Kidney (tissue), 13 donors: ENCODE measurements at regions not wholly inside any gene's neighbourhood (a gene's known extent, or its start where the extent isn't known, plus 50 kb on each side); places are given as distances from the start of the nearest gene placed in this dataset.

Experiments
- DNase-seq, 5 donors: peaks; one replicate each; pipeline ENCODE4 v3.0.0-alpha.2; 2013 to 2020
- FAIRE-seq: peaks from 2 replicates; lab custom pipeline; 2012; peaks lifted over from hg19 to GRCh38; lab: Jason Lieb, UNC
- H3K27ac ChIP-seq, 2 donors: one replicate each; pipeline ENCODE4 v1.7.0; 2013; ENCODE audit warnings: low read depth in 2 of 2, low read length in 2 of 2, inconsistent platforms in 1 of 2
- H3K27me3 ChIP-seq: one replicate; pipeline ENCODE4 v1.7.1; 2013; ENCODE audit warnings: low read length, inconsistent platforms; ENCODE audit not compliant: control insufficient read depth, insufficient read depth
- H3K36me3 ChIP-seq, 3 donors: one replicate each; pipeline versions ENCODE4 v1.7.0 to v1.7.1; 2013; ENCODE audit warnings: low read length in 3 of 3, control low read depth in 1 of 3, inconsistent platforms in 1 of 3; ENCODE audit not compliant: insufficient read depth in 3 of 3, control insufficient read depth in 2 of 3
- H3K4me1 ChIP-seq, 3 donors: one replicate each; pipeline versions ENCODE4 v1.7.0 to v1.7.1; 2013; ENCODE audit warnings: low read length in 3 of 3, inconsistent platforms in 1 of 3, low read depth in 1 of 3; ENCODE audit not compliant: control insufficient read depth in 2 of 3, insufficient read depth in 2 of 3
- H3K4me3 ChIP-seq, 3 donors: one replicate each; pipeline versions ENCODE4 v1.7.0 to v1.8.1; 2013; ENCODE audit warnings: low read length in 3 of 3, control low read depth in 1 of 3, inconsistent platforms in 1 of 3
- H3K9ac ChIP-seq, 3 donors: one replicate each; pipeline versions ENCODE4 v1.7.0 to v1.7.1; 2013; ENCODE audit warnings: low read length in 3 of 3, control low read depth in 1 of 3, inconsistent platforms in 1 of 3
- H3K9me3 ChIP-seq, 3 donors: one replicate each; pipeline versions ENCODE4 v1.7.0 to v1.7.1; 2013; ENCODE audit warnings: low read length in 3 of 3, control low read depth in 1 of 3, inconsistent platforms in 1 of 3; ENCODE audit not compliant: control insufficient read depth in 2 of 3, insufficient read depth in 1 of 3
- intact Hi-C: fragments of 100-400 bp; cut with DNase I; formaldehyde crosslinking; loops from one replicate; pipeline ENCODE4 v1.11.1; 2022
- TF ChIP-seq, protein P1 (sequence below): IDR thresholded peaks from 3 replicates; pipeline ENCODE4 v1.5.1; 2012; ENCODE audit warnings: mild to moderate bottlenecking, moderate library complexity, borderline replicate concordance; ENCODE audit not compliant: insufficient read depth; ENCODE audit errors: extremely low read depth
- donor health status: control.
- donor health status: control.
- donor health status: control.
- donor health status: control.
- donor health status: control.
- donor health status: DM: yes; HTN: yes; CAD: no.
- donor health status: Normal renal cell carcinoma (clear cell type).

DNA sequence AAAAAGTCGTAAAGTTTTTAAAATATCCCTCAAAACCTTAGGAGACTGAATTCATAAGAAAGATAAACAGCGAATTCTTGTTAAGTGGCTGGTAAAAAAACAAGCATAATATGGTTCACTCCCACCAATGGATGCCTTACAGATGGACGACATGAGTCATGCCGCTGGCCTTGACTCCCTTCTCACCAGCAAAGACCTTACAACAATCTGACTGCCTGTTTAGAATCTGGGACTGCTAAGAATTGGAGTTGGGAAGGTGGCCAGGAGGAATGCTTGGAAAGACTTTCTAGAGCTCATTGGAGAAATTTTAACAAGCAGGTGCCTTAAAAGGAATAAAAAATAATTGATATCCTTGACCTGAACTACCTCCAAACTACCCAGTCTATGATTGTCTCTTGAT, 206.9 kb upstream of the FMN2 start:
- Histone ChIP-seq H3K27me3 (no peaks in the 10 kb centered on the region), H3K4me3 (no peak overlapping the region), H3K36me3 (no peaks in the 10 kb centered on the region), H3K9me3 (no peaks in the 10 kb centered on the region), H3K27ac (no peak overlapping the region), H3K9ac (no peak overlapping the region), H3K4me1 (no peaks in the 10 kb centered on the region)
- FAIRE-seq (no peak), DNase-seq (no peak)
- intact Hi-C loops: no loop called here
- TF ChIP-seq, protein P1, sequence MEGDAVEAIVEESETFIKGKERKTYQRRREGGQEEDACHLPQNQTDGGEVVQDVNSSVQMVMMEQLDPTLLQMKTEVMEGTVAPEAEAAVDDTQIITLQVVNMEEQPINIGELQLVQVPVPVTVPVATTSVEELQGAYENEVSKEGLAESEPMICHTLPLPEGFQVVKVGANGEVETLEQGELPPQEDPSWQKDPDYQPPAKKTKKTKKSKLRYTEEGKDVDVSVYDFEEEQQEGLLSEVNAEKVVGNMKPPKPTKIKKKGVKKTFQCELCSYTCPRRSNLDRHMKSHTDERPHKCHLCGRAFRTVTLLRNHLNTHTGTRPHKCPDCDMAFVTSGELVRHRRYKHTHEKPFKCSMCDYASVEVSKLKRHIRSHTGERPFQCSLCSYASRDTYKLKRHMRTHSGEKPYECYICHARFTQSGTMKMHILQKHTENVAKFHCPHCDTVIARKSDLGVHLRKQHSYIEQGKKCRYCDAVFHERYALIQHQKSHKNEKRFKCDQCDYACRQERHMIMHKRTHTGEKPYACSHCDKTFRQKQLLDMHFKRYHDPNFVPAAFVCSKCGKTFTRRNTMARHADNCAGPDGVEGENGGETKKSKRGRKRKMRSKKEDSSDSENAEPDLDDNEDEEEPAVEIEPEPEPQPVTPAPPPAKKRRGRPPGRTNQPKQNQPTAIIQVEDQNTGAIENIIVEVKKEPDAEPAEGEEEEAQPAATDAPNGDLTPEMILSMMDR: no peak

DNA sequence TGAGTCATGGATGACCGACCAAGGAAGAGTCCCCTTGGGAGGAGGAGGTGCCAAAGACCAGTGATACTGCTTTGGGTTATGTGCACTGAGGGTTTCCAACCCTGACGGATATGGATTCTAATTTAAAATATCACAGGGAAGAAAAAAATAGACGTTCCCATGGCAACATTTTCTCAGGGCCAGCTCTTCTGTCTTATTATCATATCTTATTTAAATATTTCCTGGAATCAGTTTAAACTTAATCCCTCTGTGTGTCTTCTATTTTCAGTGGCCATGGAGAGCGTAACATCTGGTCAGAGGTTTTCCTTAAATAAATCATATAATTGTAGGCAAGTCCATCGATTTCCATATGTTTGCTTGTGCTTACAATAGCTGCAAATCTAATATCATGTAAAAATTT, 205.4 kb upstream of the FMN2 start:
- Histone ChIP-seq H3K27ac (no peak overlapping the region), H3K9me3 (no peaks in the 10 kb centered on the region), H3K27me3 (no peaks in the 10 kb centered on the region), H3K4me3 (no peak overlapping the region), H3K36me3 (no peaks in the 10 kb centered on the region), H3K9ac (no peak overlapping the region), H3K4me1 (no peaks in the 10 kb centered on the region)
- FAIRE-seq: no peak
- TF ChIP-seq, protein P1: no peak
- no peak for DNase-seq
- intact Hi-C loops: no loop called here

DNA sequence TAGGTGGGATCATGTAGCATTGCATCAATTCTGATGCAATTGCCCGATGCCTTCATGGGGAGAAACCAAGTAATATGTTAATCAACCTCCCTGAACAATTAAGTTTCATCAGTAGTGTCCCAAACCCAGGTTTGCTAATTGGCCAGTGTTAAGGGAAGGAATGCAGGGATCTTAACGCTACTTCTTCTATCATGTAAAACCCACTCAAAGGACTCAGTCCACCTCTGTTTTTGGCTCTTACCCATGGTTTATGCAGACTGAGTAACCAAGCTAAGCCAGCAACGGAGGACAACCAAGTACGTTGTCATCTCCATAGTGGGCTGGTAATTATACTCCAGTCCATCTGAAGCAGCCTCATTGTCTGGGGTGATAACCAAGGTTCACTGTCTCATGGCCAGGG, 203.0 kb upstream of the FMN2 start:
- no peaks in the 10 kb centered on the region for H3K27me3 ChIP-seq
- H3K9me3 ChIP-seq: no peaks in the 10 kb centered on the region
- H3K4me3 ChIP-seq: no peak overlapping the region
- TF ChIP-seq, protein P1: no peak
- H3K36me3 ChIP-seq: no peaks in the 10 kb centered on the region
- no peaks in the 10 kb centered on the region for H3K4me1 ChIP-seq
- no peak overlapping the region for H3K27ac ChIP-seq
- H3K9ac ChIP-seq: no peak overlapping the region
- DNase-seq: no peak
- intact Hi-C loops: no loop called here
- no peak for FAIRE-seq
